ENCODE measurements at regions not wholly inside any gene's neighbourhood (a gene's known extent, or its start where the extent isn't known, plus 50 kb on each side); places are given as distances from the start of the nearest gene placed in this dataset.

- Mint-ChIP-seq H3K36me3 (ENCODE audit: low read depth) (no peaks in the 10 kb centered on the region), H3K4me3 (no peak overlapping the region), H3K9me3 (peaks cover 16% of the 10 kb centered on the region), H3K4me1 (ENCODE audit: low read depth) (no peaks in the 10 kb centered on the region), H3K27ac (no peak overlapping the region), H3K27me3 (ENCODE audit: low read depth) (no peaks in the 10 kb centered on the region)
- no peak for DNase-seq (ENCODE audit: low spot score)
These were observed 79.8 kb upstream of the CNTN5 start for GRCh38 chr11:98940913-98941312.

- peaks cover 16% of the 10 kb centered on the region for H3K9me3 Mint-ChIP-seq
- H3K4me3 Mint-ChIP-seq: no peak overlapping the region
- no peaks in the 10 kb centered on the region for H3K36me3 Mint-ChIP-seq (ENCODE audit: low read depth)
- no peaks in the 10 kb centered on the region for H3K27me3 Mint-ChIP-seq (ENCODE audit: low read depth)
- H3K4me1 Mint-ChIP-seq (ENCODE audit: low read depth): no peaks in the 10 kb centered on the region
- DNase-seq (ENCODE audit: low spot score): no peak
- no peak overlapping the region for H3K27ac Mint-ChIP-seq
These were observed 76.3 kb upstream of the CNTN5 start for GRCh38 chr11:98944461-98944860.

DNA sequence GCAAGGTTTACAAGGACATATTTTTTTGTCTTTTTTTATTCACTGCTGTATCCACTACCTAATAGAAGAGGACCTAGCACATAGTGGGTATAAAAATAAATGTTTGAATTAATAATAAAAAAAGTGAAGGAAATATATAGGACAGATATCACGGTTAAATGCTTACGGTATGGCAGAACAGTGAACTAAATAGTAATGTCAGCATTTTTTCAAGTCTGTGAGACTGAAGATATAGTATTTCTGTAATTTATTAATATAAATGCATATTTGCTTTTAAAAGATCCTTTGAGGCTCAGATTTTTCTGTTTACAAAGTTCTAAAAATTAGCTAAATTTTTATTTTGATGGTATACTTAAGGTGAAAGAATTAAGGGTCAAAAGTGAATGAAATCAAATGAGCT, 68.6 kb upstream of the CNTN5 start:
- Mint-ChIP-seq H3K4me1 (ENCODE audit: low read depth) (no peaks in the 10 kb centered on the region), H3K27me3 (ENCODE audit: low read depth) (no peaks in the 10 kb centered on the region), H3K9me3 (peaks cover 5% of the 10 kb centered on the region), H3K4me3 (no peak overlapping the region), H3K27ac (no peak overlapping the region), H3K36me3 (ENCODE audit: low read depth) (no peaks in the 10 kb centered on the region)
- no peak for DNase-seq (ENCODE audit: low spot score)

- Mint-ChIP-seq H3K4me3 (no peak overlapping the region), H3K36me3 (ENCODE audit: low read depth) (no peaks in the 10 kb centered on the region), H3K9me3 (no peaks in the 10 kb centered on the region), H3K4me1 (ENCODE audit: low read depth) (no peaks in the 10 kb centered on the region), H3K27me3 (ENCODE audit: low read depth) (no peaks in the 10 kb centered on the region), H3K27ac (no peak overlapping the region)
- DNase-seq (ENCODE audit: low spot score): no peak
These were observed 65.2 kb upstream of the CNTN5 start for GRCh38 chr11:98955551-98955950.

- DNase-seq (ENCODE audit: low spot score): no peak
- H3K9me3 Mint-ChIP-seq: peaks cover 5% of the 10 kb centered on the region
- H3K4me3 Mint-ChIP-seq: no peak overlapping the region
- H3K27me3 Mint-ChIP-seq (ENCODE audit: low read depth): no peaks in the 10 kb centered on the region
- H3K36me3 Mint-ChIP-seq (ENCODE audit: low read depth): no peaks in the 10 kb centered on the region
- H3K4me1 Mint-ChIP-seq (ENCODE audit: low read depth): no peaks in the 10 kb centered on the region
- H3K27ac Mint-ChIP-seq: no peak overlapping the region
These were observed 56.6 kb upstream of the CNTN5 start for GRCh38 chr11:98964146-98964545.

DNA sequence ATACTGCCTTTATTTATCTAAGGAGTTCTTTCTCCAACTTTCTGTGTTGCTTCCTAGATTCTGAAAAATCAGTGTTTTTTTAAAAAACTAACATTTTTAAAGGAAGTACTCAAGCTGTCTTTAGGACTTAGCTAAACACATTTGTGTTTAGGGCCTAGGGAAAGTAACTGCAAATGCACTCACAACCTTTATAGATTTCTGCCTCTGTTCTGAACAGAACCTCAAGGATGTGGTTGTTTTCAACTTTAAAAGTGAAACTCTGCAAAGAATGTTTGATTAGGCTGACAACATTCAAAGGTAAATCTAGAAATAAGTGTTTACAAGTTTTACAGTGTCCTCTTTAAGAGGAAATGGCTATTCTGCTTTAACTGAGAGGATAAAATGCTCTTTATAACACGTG, 55.4 kb upstream of the CNTN5 start:
- Mint-ChIP-seq H3K27ac (no peak overlapping the region), H3K9me3 (peaks cover 5% of the 10 kb centered on the region), H3K27me3 (ENCODE audit: low read depth) (no peaks in the 10 kb centered on the region), H3K36me3 (ENCODE audit: low read depth) (no peaks in the 10 kb centered on the region), H3K4me3 (no peak overlapping the region), H3K4me1 (ENCODE audit: low read depth) (no peaks in the 10 kb centered on the region)
- no peak for DNase-seq (ENCODE audit: low spot score)

- no peaks in the 10 kb centered on the region for H3K36me3 Mint-ChIP-seq (ENCODE audit: low read depth)
- H3K9me3 Mint-ChIP-seq: peaks cover 5% of the 10 kb centered on the region
- H3K4me1 Mint-ChIP-seq (ENCODE audit: low read depth): no peaks in the 10 kb centered on the region
- DNase-seq (ENCODE audit: low spot score): no peak
- H3K4me3 Mint-ChIP-seq: no peak overlapping the region
- H3K27ac Mint-ChIP-seq: no peak overlapping the region
- no peaks in the 10 kb centered on the region for H3K27me3 Mint-ChIP-seq (ENCODE audit: low read depth)
These were observed 55.0 kb upstream of the CNTN5 start for GRCh38 chr11:98965775-98966174.

DNA sequence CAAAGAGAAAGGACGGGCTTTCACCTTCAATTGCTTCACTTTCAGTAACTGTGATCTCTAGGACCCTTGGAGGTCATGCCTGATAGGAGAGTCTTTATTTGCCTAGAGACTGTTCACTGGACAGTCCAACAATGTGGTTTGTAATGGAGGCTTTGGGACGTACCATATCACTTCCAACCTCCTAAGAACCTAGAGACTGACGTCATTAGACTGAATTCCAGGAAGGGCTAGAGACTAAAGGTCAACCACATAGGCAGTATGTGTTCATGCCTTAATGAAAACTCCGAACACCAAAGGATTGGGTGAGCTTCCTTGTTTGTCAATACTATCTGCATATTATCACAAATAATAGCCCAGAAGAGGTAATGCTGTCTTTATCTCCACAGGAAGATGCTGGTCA, 53.7 kb upstream of the CNTN5 start:
- Mint-ChIP-seq H3K27me3 (ENCODE audit: low read depth) (no peaks in the 10 kb centered on the region), H3K9me3 (peaks cover 5% of the 10 kb centered on the region), H3K4me3 (no peak overlapping the region), H3K27ac (no peak overlapping the region), H3K4me1 (ENCODE audit: low read depth) (no peaks in the 10 kb centered on the region), H3K36me3 (ENCODE audit: low read depth) (no peaks in the 10 kb centered on the region)
- DNase-seq (ENCODE audit: low spot score): no peak

Data from T-helper 2 cell treated with Interferon-gamma antibody and Interleukin-4, amounts not matched to agents 5 μg/mL and 100 μg/mL, for 36 hours (primary cell).